IPS-18c (cell line): ENCODE measurements at regions not wholly inside any gene's neighbourhood (a gene's known extent, or its start where the extent isn't known, plus 50 kb on each side); places are given as distances from the start of the nearest gene placed in this dataset.
A peak's percentile ranks its signal among the peaks of the same experiment; 100 is the strongest.

Source experiments
- H3K4me3 ChIP-seq: 2 replicates; pipeline ENCODE4 v1.7.0; 2013; ENCODE audit warnings: low read depth, mild to moderate bottlenecking, low read length, moderate library complexity; ENCODE audit not compliant: insufficient read depth
- H3K9me3 ChIP-seq: one replicate; pipeline ENCODE4 v1.6.1; 2013; ENCODE audit warnings: mild to moderate bottlenecking, low read length, moderate library complexity; ENCODE audit not compliant: control insufficient read depth, insufficient read depth

GRCh38 chr14:97413966-97414717 is 617.0 kb downstream of the VRK1 start:
- no peaks in the 10 kb centered on the region for H3K9me3 ChIP-seq
- 0 out of 2 replicates have a peak overlapping the region, but pooled peaks have one; percentile 5 for H3K4me3 ChIP-seq

DNA sequence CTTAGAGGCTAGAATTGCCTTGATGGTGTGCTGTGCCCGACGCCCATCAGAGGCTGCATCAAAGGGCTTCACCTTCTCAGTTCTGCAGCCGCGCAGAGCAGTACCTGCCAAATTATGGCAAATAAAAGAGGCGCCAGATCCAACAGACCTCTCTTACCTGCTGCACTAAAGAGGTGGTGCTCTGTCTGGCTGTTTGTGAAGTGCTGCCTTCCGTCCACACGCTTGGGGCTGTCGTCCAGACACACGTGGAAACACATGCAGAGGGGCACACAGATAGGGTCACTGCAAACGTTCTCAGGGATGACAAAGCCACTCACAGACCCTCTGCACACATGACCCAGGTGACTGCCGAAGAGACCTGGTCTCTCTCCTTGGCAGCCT is 617.5 kb downstream of the VRK1 start:
- Histone ChIP-seq H3K9me3 (no peaks in the 10 kb centered on the region), H3K4me3 (no peak overlapping the region)

DNA sequence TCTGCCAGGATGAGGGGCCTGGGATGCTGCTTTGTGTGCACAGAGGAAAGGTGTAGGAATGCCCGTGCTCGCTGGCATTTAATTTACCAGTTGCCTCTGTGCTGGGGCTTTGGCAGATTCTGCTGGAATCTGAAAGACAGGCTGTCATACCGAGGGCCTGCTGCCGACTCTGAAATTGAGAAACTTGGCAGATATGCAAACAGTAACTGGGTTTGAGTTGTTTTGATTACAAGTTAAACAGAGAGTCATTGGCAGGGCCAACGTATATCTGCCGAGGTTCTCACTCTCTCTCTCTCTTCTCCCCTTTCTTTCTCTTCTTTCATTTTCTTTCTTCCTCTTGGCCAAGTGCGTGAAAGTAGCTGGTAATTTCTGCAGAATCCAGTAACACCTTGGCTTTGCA is 618.7 kb downstream of the VRK1 start:
- Histone ChIP-seq H3K4me3 (no peak overlapping the region), H3K9me3 (no peaks in the 10 kb centered on the region)

- no peak overlapping the region for H3K4me3 ChIP-seq
Observed at GRCh38 chr14:97416550-97416949, 619.4 kb downstream of the VRK1 start.

GRCh38 chr14:97417331-97417730 is 620.1 kb downstream of the VRK1 start:
- Histone ChIP-seq H3K9me3 (no peaks in the 10 kb centered on the region), H3K4me3 (no peak overlapping the region)

More at GRCh38 chr14:97416550-97416949, 619.4 kb downstream of the VRK1 start:
- no peaks in the 10 kb centered on the region for H3K9me3 ChIP-seq

DNA sequence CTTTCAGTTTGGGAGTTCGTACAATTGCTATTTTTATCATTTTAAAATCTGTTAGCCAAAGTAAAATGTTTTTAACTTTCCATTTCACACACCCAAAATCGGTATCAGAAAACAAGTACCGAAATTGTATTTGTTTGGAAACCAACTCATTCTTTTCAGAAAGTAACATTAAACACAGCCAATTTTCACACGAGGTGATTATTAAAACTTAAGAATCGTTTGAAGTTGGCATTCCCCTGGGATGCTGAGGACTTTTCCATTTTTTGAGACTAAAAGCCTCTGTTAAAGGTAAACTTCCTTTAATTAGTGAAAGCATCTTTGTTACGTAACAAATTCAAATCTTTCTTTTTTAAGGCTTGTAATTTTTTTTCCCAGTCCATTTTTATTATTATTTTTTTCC is 623.0 kb downstream of the VRK1 start:
- Histone ChIP-seq H3K4me3 (no peak overlapping the region), H3K9me3 (no peaks in the 10 kb centered on the region)

DNA sequence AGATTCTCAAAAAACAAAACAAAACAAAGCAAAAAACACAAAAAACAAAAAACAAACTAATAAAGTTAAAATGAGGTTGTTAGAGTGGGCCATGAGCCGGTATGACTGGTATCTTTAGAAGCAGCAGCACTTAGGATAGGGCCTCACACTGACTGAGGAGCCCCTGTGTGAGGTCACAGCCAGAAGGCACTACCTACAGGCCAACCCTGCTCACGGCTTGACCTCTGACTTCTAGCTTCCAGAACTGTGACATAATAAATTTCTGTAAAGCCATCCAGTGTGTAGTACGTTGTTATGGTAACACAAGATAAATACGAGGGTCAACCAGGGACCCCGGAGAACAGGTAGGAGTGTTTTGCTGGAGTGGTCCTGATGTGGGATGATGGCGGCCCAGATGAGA is 629.6 kb downstream of the VRK1 start:
- Histone ChIP-seq H3K4me3 (no peak overlapping the region), H3K9me3 (no peaks in the 10 kb centered on the region)

- H3K4me3 ChIP-seq: no peak overlapping the region
- no peaks in the 10 kb centered on the region for H3K9me3 ChIP-seq
Observed at GRCh38 chr14:97428808-97429440, 631.7 kb downstream of the VRK1 start.

GRCh38 chr14:97432586-97432985 is 635.4 kb downstream of the VRK1 start:
- H3K4me3 ChIP-seq: no peak overlapping the region
- no peaks in the 10 kb centered on the region for H3K9me3 ChIP-seq

- Histone ChIP-seq H3K9me3 (no peaks in the 10 kb centered on the region), H3K4me3 (no peak overlapping the region)
Observed at GRCh38 chr14:97441740-97442362, 644.7 kb downstream of the VRK1 start.

DNA sequence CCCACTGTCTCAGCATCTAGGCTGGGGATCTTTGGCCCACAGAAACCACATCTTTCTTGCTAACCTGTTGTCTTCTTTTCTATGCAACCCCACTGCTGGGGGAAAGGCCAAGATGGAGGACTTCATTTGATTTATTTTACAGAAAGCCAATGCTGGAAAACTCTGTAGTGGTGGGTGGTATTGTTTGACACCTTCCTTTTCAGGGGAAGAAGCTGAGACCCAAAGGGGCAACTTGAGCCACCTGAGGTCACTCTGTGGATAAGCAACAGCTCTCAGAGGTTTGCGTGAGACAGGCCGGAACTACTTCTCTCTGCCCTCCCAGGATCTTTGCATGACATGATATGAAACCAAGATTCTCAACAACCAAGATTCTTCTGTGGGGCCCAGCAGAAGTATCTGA is 645.2 kb downstream of the VRK1 start:
- no peaks in the 10 kb centered on the region for H3K9me3 ChIP-seq

GRCh38 chr14:97443412-97443811 is 646.2 kb downstream of the VRK1 start:
- H3K4me3 ChIP-seq: no peak overlapping the region
- H3K9me3 ChIP-seq: no peaks in the 10 kb centered on the region

More for the DNA sequence above, 645.2 kb downstream of the VRK1 start:
- no peak overlapping the region for H3K4me3 ChIP-seq

- Histone ChIP-seq H3K9me3 (no peaks in the 10 kb centered on the region), H3K4me3 (no peak overlapping the region)
Observed at GRCh38 chr14:97444248-97444647, 647.1 kb downstream of the VRK1 start.

GRCh38 chr14:97445367-97445766 is 648.2 kb downstream of the VRK1 start:
- no peak overlapping the region for H3K4me3 ChIP-seq
- no peaks in the 10 kb centered on the region for H3K9me3 ChIP-seq

GRCh38 chr14:97446087-97446486 is 648.9 kb downstream of the VRK1 start:
- H3K9me3 ChIP-seq: no peaks in the 10 kb centered on the region

GRCh38 chr14:97452314-97452713 is 655.1 kb downstream of the VRK1 start:
- Histone ChIP-seq H3K4me3 (no peak overlapping the region), H3K9me3 (no peaks in the 10 kb centered on the region)

More at GRCh38 chr14:97446087-97446486, 648.9 kb downstream of the VRK1 start:
- no peak overlapping the region for H3K4me3 ChIP-seq

DNA sequence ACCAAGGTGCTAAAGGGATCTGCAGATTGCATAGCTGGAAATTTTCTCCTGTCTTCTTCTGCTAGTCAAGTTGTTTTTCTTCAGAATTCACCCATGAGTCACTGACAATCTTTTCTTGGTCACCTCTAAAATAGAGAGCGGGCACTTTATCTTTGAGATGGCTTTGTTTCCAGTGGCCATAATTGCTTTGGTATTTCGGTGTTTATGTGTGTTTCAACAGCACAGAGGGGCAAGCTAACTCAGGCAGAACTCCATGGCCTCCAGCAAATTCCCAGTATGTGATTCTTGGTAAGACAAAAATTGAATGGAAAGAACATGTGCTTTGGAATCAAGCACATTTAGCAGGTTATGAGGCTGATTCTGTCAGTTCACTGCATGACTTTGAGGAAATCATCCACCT is 656.8 kb downstream of the VRK1 start:
- Histone ChIP-seq H3K4me3 (no peak overlapping the region), H3K9me3 (no peaks in the 10 kb centered on the region)

- H3K9me3 ChIP-seq: no peaks in the 10 kb centered on the region
- H3K4me3 ChIP-seq: no peak overlapping the region
Observed at GRCh38 chr14:97456462-97456861, 659.3 kb downstream of the VRK1 start.
